Glutamatergic neuron (in vitro differentiated cells): ENCODE measurements at regions not wholly inside any gene's neighbourhood (a gene's known extent, or its start where the extent isn't known, plus 50 kb on each side); places are given as distances from the start of the nearest gene placed in this dataset.

Source experiments
- DNase-seq: peaks from one replicate; pipeline ENCODE4 v3.0.0; 2022
- H3K27ac Mint-ChIP-seq: one replicate; pipeline ENCODE4 v1.8.0; 2020; ENCODE audit warnings: mild to moderate bottlenecking, mixed read lengths, inconsistent platforms; ENCODE audit not compliant: unreplicated experiment
- H3K27me3 Mint-ChIP-seq: one replicate; pipeline ENCODE4 v1.8.0; 2020; ENCODE audit warnings: mild to moderate bottlenecking, moderate library complexity, mixed read lengths, inconsistent platforms; ENCODE audit not compliant: unreplicated experiment
- H3K36me3 Mint-ChIP-seq: one replicate; pipeline ENCODE4 v1.8.0; 2020; ENCODE audit warnings: mild to moderate bottlenecking, mixed read lengths, inconsistent platforms; ENCODE audit not compliant: unreplicated experiment
- H3K4me1 Mint-ChIP-seq: one replicate; pipeline ENCODE4 v1.8.0; 2020; ENCODE audit warnings: mild to moderate bottlenecking, low read depth, mixed read lengths, inconsistent platforms; ENCODE audit not compliant: unreplicated experiment
- H3K4me3 Mint-ChIP-seq: one replicate; pipeline ENCODE4 v1.8.0; 2020; ENCODE audit warnings: mild to moderate bottlenecking, mixed read lengths, inconsistent platforms; ENCODE audit not compliant: unreplicated experiment
- H3K9me3 Mint-ChIP-seq: one replicate; pipeline ENCODE4 v1.8.0; 2020; ENCODE audit warnings: mild to moderate bottlenecking, moderate library complexity, mixed read lengths, inconsistent platforms; ENCODE audit not compliant: unreplicated experiment
- TF ChIP-seq, protein P1 (sequence below): fragments of 200-600 bp; sonication (generic); IDR thresholded peaks from one replicate; pipeline ENCODE4 v1.5.0; 2021; ENCODE audit not compliant: partially characterized antibody, unreplicated experiment

DNA sequence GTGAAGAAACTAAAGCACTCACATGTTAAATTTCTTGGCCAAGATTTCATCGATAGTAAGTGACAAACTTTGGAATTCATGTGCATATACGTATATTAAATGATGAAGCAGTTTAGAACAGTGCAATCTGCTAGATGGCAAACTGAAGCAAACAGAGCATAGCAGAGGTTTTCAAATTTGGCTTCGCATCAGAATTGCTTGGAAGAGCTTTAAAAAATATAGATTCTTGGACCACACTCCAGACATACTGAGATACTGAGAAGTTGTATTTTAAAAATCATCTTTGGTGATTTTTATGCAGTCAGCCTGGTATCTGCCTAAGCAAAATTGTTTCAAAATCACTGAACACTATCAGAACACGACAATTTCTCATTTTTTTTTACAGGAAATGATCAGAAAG is 709.2 kb downstream of the PLA2G4A start:
- Mint-ChIP-seq H3K36me3 (no peaks in the 10 kb centered on the region), H3K9me3 (no peaks in the 10 kb centered on the region), H3K4me3 (no peak overlapping the region), H3K4me1 (peaks cover 2% of the 10 kb centered on the region), H3K27ac (no peak overlapping the region), H3K27me3 (no peaks in the 10 kb centered on the region)
- TF ChIP-seq, protein P1, sequence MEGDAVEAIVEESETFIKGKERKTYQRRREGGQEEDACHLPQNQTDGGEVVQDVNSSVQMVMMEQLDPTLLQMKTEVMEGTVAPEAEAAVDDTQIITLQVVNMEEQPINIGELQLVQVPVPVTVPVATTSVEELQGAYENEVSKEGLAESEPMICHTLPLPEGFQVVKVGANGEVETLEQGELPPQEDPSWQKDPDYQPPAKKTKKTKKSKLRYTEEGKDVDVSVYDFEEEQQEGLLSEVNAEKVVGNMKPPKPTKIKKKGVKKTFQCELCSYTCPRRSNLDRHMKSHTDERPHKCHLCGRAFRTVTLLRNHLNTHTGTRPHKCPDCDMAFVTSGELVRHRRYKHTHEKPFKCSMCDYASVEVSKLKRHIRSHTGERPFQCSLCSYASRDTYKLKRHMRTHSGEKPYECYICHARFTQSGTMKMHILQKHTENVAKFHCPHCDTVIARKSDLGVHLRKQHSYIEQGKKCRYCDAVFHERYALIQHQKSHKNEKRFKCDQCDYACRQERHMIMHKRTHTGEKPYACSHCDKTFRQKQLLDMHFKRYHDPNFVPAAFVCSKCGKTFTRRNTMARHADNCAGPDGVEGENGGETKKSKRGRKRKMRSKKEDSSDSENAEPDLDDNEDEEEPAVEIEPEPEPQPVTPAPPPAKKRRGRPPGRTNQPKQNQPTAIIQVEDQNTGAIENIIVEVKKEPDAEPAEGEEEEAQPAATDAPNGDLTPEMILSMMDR, result no peak
- DNase-seq, result no peak

DNA sequence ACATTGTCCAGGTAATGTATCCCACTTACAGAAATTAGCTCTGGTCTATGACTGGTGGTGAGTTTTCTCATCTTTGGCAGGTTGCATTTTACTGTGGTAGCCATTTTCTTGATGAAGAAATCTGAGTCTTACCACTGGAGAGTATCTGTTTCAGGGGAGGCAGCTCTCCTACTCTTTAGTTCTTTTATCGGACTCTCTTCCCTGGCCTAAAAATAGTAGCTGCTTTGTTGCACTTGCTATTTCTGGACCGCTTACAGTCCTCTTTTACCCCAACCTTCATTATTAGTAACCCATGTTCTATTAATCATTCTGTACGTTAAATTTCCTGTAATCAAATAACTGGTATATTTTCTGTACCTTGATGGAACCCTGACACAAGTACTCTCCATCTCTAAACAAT is 720.8 kb downstream of the PLA2G4A start:
- DNase-seq, result no peak
- H3K36me3 Mint-ChIP-seq, result no peaks in the 10 kb centered on the region
- no peaks in the 10 kb centered on the region for H3K27me3 Mint-ChIP-seq
- no peaks in the 10 kb centered on the region for H3K4me1 Mint-ChIP-seq
- no peak overlapping the region for H3K27ac Mint-ChIP-seq
- H3K4me3 Mint-ChIP-seq, result no peak overlapping the region
- H3K9me3 Mint-ChIP-seq, result peaks cover 2% of the 10 kb centered on the region
- TF ChIP-seq, protein P1, result no peak

DNA sequence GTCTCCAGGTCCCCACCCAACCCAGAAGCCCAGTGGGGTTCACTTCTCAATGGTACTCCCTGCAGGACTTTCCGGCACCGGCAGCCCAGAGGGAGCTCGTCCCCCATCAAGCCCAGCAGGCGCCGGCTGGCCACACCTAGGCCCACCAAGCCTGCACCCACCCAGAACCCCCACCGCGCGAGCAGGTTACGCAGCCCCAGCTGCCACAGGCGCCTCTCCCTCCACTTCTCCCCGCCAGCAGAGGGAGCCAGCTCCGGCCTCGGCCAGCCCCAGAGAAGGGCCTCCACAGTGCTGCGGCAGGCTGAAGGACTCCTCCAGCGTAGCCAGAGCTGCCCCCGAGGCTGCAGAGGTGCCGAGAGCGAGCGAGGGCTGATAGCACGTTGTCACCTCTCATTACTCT is 722.3 kb downstream of the PLA2G4A start:
- Mint-ChIP-seq H3K36me3 (no peaks in the 10 kb centered on the region), H3K27me3 (no peaks in the 10 kb centered on the region), H3K4me1 (no peaks in the 10 kb centered on the region), H3K27ac (no peak overlapping the region), H3K9me3 (peaks cover 2% of the 10 kb centered on the region), H3K4me3 (no peak overlapping the region)
- no peak for DNase-seq
- TF ChIP-seq, protein P1, result no peak

DNA sequence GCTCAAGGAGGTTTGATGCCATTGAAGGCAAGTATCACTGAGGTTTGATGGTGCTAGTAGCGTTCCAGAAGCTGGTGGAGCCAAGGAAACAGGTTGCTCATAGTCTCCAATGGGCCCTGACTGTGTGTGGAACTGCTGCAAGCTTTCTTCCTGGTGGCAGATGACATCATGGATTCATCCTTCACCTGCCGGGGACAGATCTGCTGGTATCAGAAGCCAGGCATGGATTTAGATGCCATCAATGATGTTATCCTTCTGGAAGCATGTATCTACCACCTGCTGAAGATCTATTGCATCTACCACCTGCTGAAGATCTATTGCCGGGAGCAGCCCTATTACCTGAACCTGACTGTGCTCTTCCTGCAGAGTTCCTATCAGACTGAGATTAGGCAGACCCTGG is 734.4 kb downstream of the PLA2G4A start:
- no peaks in the 10 kb centered on the region for H3K36me3 Mint-ChIP-seq

DNA sequence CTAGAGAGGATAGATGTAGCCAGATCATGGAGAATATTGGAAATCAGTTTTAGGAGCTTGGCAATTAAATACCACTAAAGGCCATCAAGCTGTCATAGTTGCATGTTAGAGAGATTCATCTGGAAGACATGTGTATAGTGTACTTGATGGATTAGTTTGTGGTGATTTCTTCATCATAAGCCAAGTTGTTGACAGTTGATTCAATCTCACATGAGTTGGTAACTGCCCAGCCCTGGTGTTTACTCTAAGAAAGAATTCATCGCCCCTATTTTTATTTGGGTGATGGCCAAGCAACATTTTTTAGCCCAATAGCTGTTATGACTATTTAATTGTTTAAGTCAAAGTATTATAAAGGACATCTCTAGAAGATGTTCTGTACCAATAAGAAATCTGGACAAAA is 737.6 kb downstream of the PLA2G4A start:
- no peak overlapping the region for H3K4me3 Mint-ChIP-seq
- H3K4me1 Mint-ChIP-seq, result no peaks in the 10 kb centered on the region

More for the DNA sequence above, 734.4 kb downstream of the PLA2G4A start:
- TF ChIP-seq, protein P1, result no peak
- H3K4me1 Mint-ChIP-seq, result no peaks in the 10 kb centered on the region
- H3K4me3 Mint-ChIP-seq, result no peak overlapping the region
- DNase-seq, result no peak
- peaks cover 2% of the 10 kb centered on the region for H3K9me3 Mint-ChIP-seq
- H3K27ac Mint-ChIP-seq, result no peak overlapping the region
- peaks cover 2% of the 10 kb centered on the region for H3K27me3 Mint-ChIP-seq

More for the DNA sequence above, 737.6 kb downstream of the PLA2G4A start:
- no peaks in the 10 kb centered on the region for H3K27me3 Mint-ChIP-seq
- no peak overlapping the region for H3K27ac Mint-ChIP-seq
- no peaks in the 10 kb centered on the region for H3K9me3 Mint-ChIP-seq
- TF ChIP-seq, protein P1, result no peak
- no peak for DNase-seq
- no peaks in the 10 kb centered on the region for H3K36me3 Mint-ChIP-seq
